ENCODE measurements at regions not wholly inside any gene's neighbourhood (a gene's known extent, or its start where the extent isn't known, plus 50 kb on each side); places are given as distances from the start of the nearest gene placed in this dataset.
"Not testable (repeated sequence)": the region's sequence is repeated elsewhere in the genome, so short reads cannot be mapped to it uniquely, and the experiment has no call there.

DNA sequence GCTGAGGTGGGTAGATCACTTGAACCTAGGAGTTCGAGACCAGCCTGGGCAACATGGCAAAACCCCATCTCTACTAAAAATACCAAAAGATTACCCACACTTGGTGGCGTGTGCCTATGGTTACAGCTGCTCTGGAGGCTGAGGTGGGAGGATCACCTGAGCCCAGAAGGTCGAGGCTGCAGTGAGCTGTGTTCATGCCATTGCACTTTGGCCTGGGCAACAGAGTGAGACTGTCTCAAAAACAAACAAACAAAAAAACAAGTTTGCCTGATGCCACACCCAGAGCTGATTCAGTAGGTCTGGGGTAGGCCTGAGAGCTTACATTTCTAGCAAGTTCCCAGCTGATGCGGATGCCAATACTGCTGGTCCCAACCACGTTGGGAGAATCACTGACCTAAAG lies 60.5 kb upstream of the HSPA9 start:
- H4K20me1 ChIP-seq (ENCODE audit: insufficient read depth, low read length, poor library complexity, severe bottlenecking), result no peaks in the 10 kb centered on the region
- H3K9ac ChIP-seq (ENCODE audit: low read depth, low read length, poor library complexity, severe bottlenecking), result no peak overlapping the region
- H3K4me3 ChIP-seq (ENCODE audit: low read length, poor library complexity, severe bottlenecking), result no peak overlapping the region
- H3K27me3 ChIP-seq (ENCODE audit: insufficient read depth, low read length, poor library complexity, severe bottlenecking), result peaks cover 9% of the 10 kb centered on the region
- H3K36me3 ChIP-seq (ENCODE audit: insufficient read depth, low read length), result no peaks in the 10 kb centered on the region
- no peaks in the 10 kb centered on the region for H3K4me1 ChIP-seq (ENCODE audit: insufficient read depth, low read length, poor library complexity, severe bottlenecking)
- TF ChIP-seq EZH2phosphoT487 (IDR thresholded peaks at IDR 0.05; ENCODE audit: borderline replicate concordance), result no peak
- no peak for TF ChIP-seq CTCF (conservative IDR thresholded peaks at IDR 0.05; ENCODE audit: low read length)
- no peaks in the 10 kb centered on the region for H3F3A ChIP-seq (ENCODE audit: low read depth)
- no peaks in the 10 kb centered on the region for H3K79me2 ChIP-seq (ENCODE audit: insufficient read depth, low read length)
- no peaks in the 10 kb centered on the region for H3K9me3 ChIP-seq (ENCODE audit: insufficient read depth, low read depth, low read length)
- no peaks in the 10 kb centered on the region for H3K9me2 ChIP-seq (replicated peaks; ENCODE audit: low read depth, low read length)
- no peak overlapping the region for H2AFZ ChIP-seq (ENCODE audit: low read length)
- H3K4me2 ChIP-seq (ENCODE audit: low read depth, low read length, poor library complexity, severe bottlenecking), result no peak overlapping the region

GRCh38 chr5:138635265-138635664 lies 60.1 kb upstream of the HSPA9 start:
- Histone ChIP-seq H3K9ac (ENCODE audit: low read depth, low read length, poor library complexity, severe bottlenecking) (no peak overlapping the region), H2AFZ (ENCODE audit: low read length) (no peak overlapping the region), H3K4me3 (ENCODE audit: low read length, poor library complexity, severe bottlenecking) (no peak overlapping the region), H3K36me3 (ENCODE audit: insufficient read depth, low read length) (no peaks in the 10 kb centered on the region), H3K4me1 (ENCODE audit: insufficient read depth, low read length, poor library complexity, severe bottlenecking) (no peaks in the 10 kb centered on the region), H3K9me3 (ENCODE audit: insufficient read depth, low read depth, low read length) (no peaks in the 10 kb centered on the region), H3F3A (ENCODE audit: low read depth) (no peaks in the 10 kb centered on the region), H3K9me2 (replicated peaks; ENCODE audit: low read depth, low read length) (no peaks in the 10 kb centered on the region), H3K79me2 (ENCODE audit: insufficient read depth, low read length) (no peaks in the 10 kb centered on the region), H3K27me3 (ENCODE audit: insufficient read depth, low read length, poor library complexity, severe bottlenecking) (peaks cover 9% of the 10 kb centered on the region), H4K20me1 (ENCODE audit: insufficient read depth, low read length, poor library complexity, severe bottlenecking) (no peaks in the 10 kb centered on the region), H3K4me2 (ENCODE audit: low read depth, low read length, poor library complexity, severe bottlenecking) (no peak overlapping the region)
- no peak for TF ChIP-seq CTCF (conservative IDR thresholded peaks at IDR 0.05; ENCODE audit: low read length)
- no peak for TF ChIP-seq EZH2phosphoT487 (IDR thresholded peaks at IDR 0.05; ENCODE audit: borderline replicate concordance)

DNA sequence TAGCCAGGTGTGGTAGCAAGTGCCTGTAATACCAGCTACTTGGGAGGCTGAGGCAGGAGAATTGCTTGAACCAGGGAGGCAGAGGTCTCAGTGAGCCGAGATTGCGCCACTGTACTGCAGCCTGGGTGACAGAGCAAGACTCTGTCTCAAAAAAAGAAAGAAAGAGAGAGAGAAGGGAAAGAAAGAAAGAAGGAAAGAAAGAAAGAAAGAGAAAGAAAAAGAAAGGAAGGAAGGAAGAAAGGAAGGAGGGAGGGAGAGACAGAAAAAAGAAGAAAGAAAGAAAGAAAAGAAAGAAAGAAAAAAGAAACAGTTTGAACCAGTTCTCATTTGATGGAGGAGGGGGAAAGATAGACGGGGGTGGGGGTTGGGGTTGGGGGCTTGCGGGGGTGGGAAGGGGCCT lies 59.6 kb upstream of the HSPA9 start:
- not testable (repeated sequence) for H3K9me3 ChIP-seq (ENCODE audit: insufficient read depth, low read depth, low read length); H3K9me2 ChIP-seq (replicated peaks; ENCODE audit: low read depth, low read length); H3K36me3 ChIP-seq (ENCODE audit: insufficient read depth, low read length); H3K4me1 ChIP-seq (ENCODE audit: insufficient read depth, low read length, poor library complexity, severe bottlenecking); H3K9ac ChIP-seq (ENCODE audit: low read depth, low read length, poor library complexity, severe bottlenecking); H3F3A ChIP-seq (ENCODE audit: low read depth); H3K4me2 ChIP-seq (ENCODE audit: low read depth, low read length, poor library complexity, severe bottlenecking); H2AFZ ChIP-seq (ENCODE audit: low read length); H4K20me1 ChIP-seq (ENCODE audit: insufficient read depth, low read length, poor library complexity, severe bottlenecking); H3K79me2 ChIP-seq (ENCODE audit: insufficient read depth, low read length); H3K27me3 ChIP-seq (ENCODE audit: insufficient read depth, low read length, poor library complexity, severe bottlenecking); H3K4me3 ChIP-seq (ENCODE audit: low read length, poor library complexity, severe bottlenecking)

GRCh38 chr5:138632900-138633489 lies 57.8 kb upstream of the HSPA9 start:
- no peak overlapping the region for H3K4me2 ChIP-seq (ENCODE audit: low read depth, low read length, poor library complexity, severe bottlenecking)
- TF ChIP-seq CTCF (conservative IDR thresholded peaks at IDR 0.05; ENCODE audit: low read length) (peak; percentile 73), EZH2phosphoT487 (IDR thresholded peaks at IDR 0.05; ENCODE audit: borderline replicate concordance) (no peak)
- H3K9me3 ChIP-seq (ENCODE audit: insufficient read depth, low read depth, low read length), result no peaks in the 10 kb centered on the region
- H3K9me2 ChIP-seq (replicated peaks; ENCODE audit: low read depth, low read length), result no peaks in the 10 kb centered on the region
- H3K9ac ChIP-seq (ENCODE audit: low read depth, low read length, poor library complexity, severe bottlenecking), result no peak overlapping the region
- no peaks in the 10 kb centered on the region for H3K36me3 ChIP-seq (ENCODE audit: insufficient read depth, low read length)
- no peaks in the 10 kb centered on the region for H4K20me1 ChIP-seq (ENCODE audit: insufficient read depth, low read length, poor library complexity, severe bottlenecking)
- H3K27me3 ChIP-seq (ENCODE audit: insufficient read depth, low read length, poor library complexity, severe bottlenecking), result no peaks in the 10 kb centered on the region
- H2AFZ ChIP-seq (ENCODE audit: low read length), result no peak overlapping the region
- no peak overlapping the region for H3K4me3 ChIP-seq (ENCODE audit: low read length, poor library complexity, severe bottlenecking)
- H3K79me2 ChIP-seq (ENCODE audit: insufficient read depth, low read length), result no peaks in the 10 kb centered on the region
- no peaks in the 10 kb centered on the region for H3K4me1 ChIP-seq (ENCODE audit: insufficient read depth, low read length, poor library complexity, severe bottlenecking)
- no peaks in the 10 kb centered on the region for H3F3A ChIP-seq (ENCODE audit: low read depth)
